ENCODE measurements at regions not wholly inside any gene's neighbourhood (a gene's known extent, or its start where the extent isn't known, plus 50 kb on each side); places are given as distances from the start of the nearest gene placed in this dataset.
A peak's percentile ranks its signal among the peaks of the same experiment; 100 is the strongest.

GRCh38 chrY:21266751-21267150 lies 244.4 kb upstream of the RBMY1B start:
- Mint-ChIP-seq H3K27me3 (no peaks in the 10 kb centered on the region), H3K9me3 (no peaks in the 10 kb centered on the region), H3K36me3 (no peaks in the 10 kb centered on the region), H3K27ac (peak overlapping the region in 1 of 3 donors; percentile 2), H3K4me1 (peaks cover 0 to 8% (median 2%) of the 10 kb centered on the region in 4 donors), H3K4me3 (no peak overlapping the region)
- Histone ChIP-seq H3K4me1 (ENCODE audit: control insufficient read depth, insufficient read depth, low read length, poor library complexity, severe bottlenecking) (no peaks in the 10 kb centered on the region), H3K4me3 (ENCODE audit: low read depth, low read length) (no peak overlapping the region), H3K27ac (ENCODE audit: insufficient read depth, low read length, poor library complexity, severe bottlenecking) (no peak overlapping the region), H3K9me3 (ENCODE audit: control insufficient read depth in 2 of 2, low read length in 2 of 2) (no peaks in the 10 kb centered on the region), H3K27me3 (ENCODE audit: control insufficient read depth, insufficient read depth, low read length) (no peaks in the 10 kb centered on the region), H3K36me3 (ENCODE audit: control insufficient read depth, insufficient read depth, low read length) (no peaks in the 10 kb centered on the region)
- ATAC-seq (ENCODE audit: low read depth in 2 of 2): no peak
- no peak for DNase-seq

GRCh38 chrY:21267164-21267563 lies 244.0 kb upstream of the RBMY1B start:
- H3K4me3 Mint-ChIP-seq: no peak overlapping the region
- no peaks in the 10 kb centered on the region for H3K9me3 ChIP-seq (ENCODE audit: control insufficient read depth in 2 of 2, low read length in 2 of 2)
- ATAC-seq (ENCODE audit: low read depth in 2 of 2): no peak

GRCh38 chrY:21287769-21288168 lies 223.4 kb upstream of the RBMY1B start:
- Mint-ChIP-seq H3K4me3 (no peak overlapping the region), H3K4me1 (no peaks in the 10 kb centered on the region), H3K27ac (no peak overlapping the region), H3K27me3 (no peaks in the 10 kb centered on the region), H3K36me3 (no peaks in the 10 kb centered on the region), H3K9me3 (no peaks in the 10 kb centered on the region)
- Histone ChIP-seq H3K27ac (ENCODE audit: insufficient read depth, low read length, poor library complexity, severe bottlenecking) (no peak overlapping the region), H3K4me3 (ENCODE audit: low read depth, low read length) (no peak overlapping the region), H3K4me1 (ENCODE audit: control insufficient read depth, insufficient read depth, low read length, poor library complexity, severe bottlenecking) (no peaks in the 10 kb centered on the region), H3K9me3 (ENCODE audit: control insufficient read depth in 2 of 2, low read length in 2 of 2) (no peaks in the 10 kb centered on the region), H3K27me3 (ENCODE audit: control insufficient read depth, insufficient read depth, low read length) (no peaks in the 10 kb centered on the region), H3K36me3 (ENCODE audit: control insufficient read depth, insufficient read depth, low read length) (no peaks in the 10 kb centered on the region)
- DNase-seq (no peak), ATAC-seq (ENCODE audit: low read depth in 2 of 2) (no peak)

More at GRCh38 chrY:21267164-21267563, 244.0 kb upstream of the RBMY1B start:
- Mint-ChIP-seq H3K36me3 (no peaks in the 10 kb centered on the region), H3K27me3 (no peaks in the 10 kb centered on the region), H3K9me3 (no peaks in the 10 kb centered on the region), H3K27ac (peak overlapping the region in 1 of 3 donors; percentile 2), H3K4me1 (peaks cover 0 to 6% (median under 1%) of the 10 kb centered on the region in 4 donors)
- Histone ChIP-seq H3K36me3 (ENCODE audit: control insufficient read depth, insufficient read depth, low read length) (no peaks in the 10 kb centered on the region), H3K27ac (ENCODE audit: insufficient read depth, low read length, poor library complexity, severe bottlenecking) (no peak overlapping the region), H3K4me1 (ENCODE audit: control insufficient read depth, insufficient read depth, low read length, poor library complexity, severe bottlenecking) (no peaks in the 10 kb centered on the region), H3K4me3 (ENCODE audit: low read depth, low read length) (no peak overlapping the region), H3K27me3 (ENCODE audit: control insufficient read depth, insufficient read depth, low read length) (no peaks in the 10 kb centered on the region)
- no peak for DNase-seq

- Histone ChIP-seq H3K4me1 (ENCODE audit: control insufficient read depth, insufficient read depth, low read length, poor library complexity, severe bottlenecking) (no peaks in the 10 kb centered on the region), H3K27me3 (ENCODE audit: control insufficient read depth, insufficient read depth, low read length) (no peaks in the 10 kb centered on the region), H3K9me3 (ENCODE audit: control insufficient read depth in 2 of 2, low read length in 2 of 2) (no peaks in the 10 kb centered on the region), H3K36me3 (ENCODE audit: control insufficient read depth, insufficient read depth, low read length) (no peaks in the 10 kb centered on the region), H3K27ac (ENCODE audit: insufficient read depth, low read length, poor library complexity, severe bottlenecking) (no peak overlapping the region), H3K4me3 (ENCODE audit: low read depth, low read length) (no peak overlapping the region)
- no peaks in the 10 kb centered on the region for H3K9me3 Mint-ChIP-seq
- no peak for ATAC-seq (ENCODE audit: low read depth in 2 of 2)
- H3K4me1 Mint-ChIP-seq: no peaks in the 10 kb centered on the region
- peak overlapping the region in 1 of 3 donors; percentile 49 for H3K27ac Mint-ChIP-seq
- no peaks in the 10 kb centered on the region for H3K36me3 Mint-ChIP-seq
- DNase-seq: no peak
- no peaks in the 10 kb centered on the region for H3K27me3 Mint-ChIP-seq
- H3K4me3 Mint-ChIP-seq: no peak overlapping the region
These were observed 222.2 kb upstream of the RBMY1B start for GRCh38 chrY:21288908-21289307.

GRCh38 chrY:21295206-21295605 lies 215.9 kb upstream of the RBMY1B start:
- no peaks in the 10 kb centered on the region for H3K36me3 Mint-ChIP-seq
- peaks cover 0 to 2% (median 0%) of the 10 kb centered on the region in 7 donors for H3K9me3 Mint-ChIP-seq
- ATAC-seq (ENCODE audit: low read depth in 2 of 2) (no peak), DNase-seq (no peak)
- no peak overlapping the region for H3K4me3 Mint-ChIP-seq
- H3K4me1 Mint-ChIP-seq: no peaks in the 10 kb centered on the region
- no peaks in the 10 kb centered on the region for H3K27me3 Mint-ChIP-seq
- Histone ChIP-seq H3K4me1 (ENCODE audit: control insufficient read depth, insufficient read depth, low read length, poor library complexity, severe bottlenecking) (no peaks in the 10 kb centered on the region), H3K4me3 (ENCODE audit: low read depth, low read length) (no peak overlapping the region), H3K27me3 (ENCODE audit: control insufficient read depth, insufficient read depth, low read length) (no peaks in the 10 kb centered on the region), H3K36me3 (ENCODE audit: control insufficient read depth, insufficient read depth, low read length) (no peaks in the 10 kb centered on the region), H3K9me3 (ENCODE audit: control insufficient read depth in 2 of 2, low read length in 2 of 2) (no peaks in the 10 kb centered on the region), H3K27ac (ENCODE audit: insufficient read depth, low read length, poor library complexity, severe bottlenecking) (no peak overlapping the region)
- no peak overlapping the region for H3K27ac Mint-ChIP-seq

GRCh38 chrY:21302278-21302677 lies 208.9 kb upstream of the RBMY1B start:
- H3K36me3 Mint-ChIP-seq: no peaks in the 10 kb centered on the region
- DNase-seq: no peak
- no peak overlapping the region for H3K4me3 Mint-ChIP-seq
- H3K27me3 Mint-ChIP-seq: no peaks in the 10 kb centered on the region
- Histone ChIP-seq H3K9me3 (ENCODE audit: control insufficient read depth in 2 of 2, low read length in 2 of 2) (no peaks in the 10 kb centered on the region), H3K27ac (ENCODE audit: insufficient read depth, low read length, poor library complexity, severe bottlenecking) (no peak overlapping the region), H3K27me3 (ENCODE audit: control insufficient read depth, insufficient read depth, low read length) (no peaks in the 10 kb centered on the region), H3K4me3 (ENCODE audit: low read depth, low read length) (no peak overlapping the region), H3K36me3 (ENCODE audit: control insufficient read depth, insufficient read depth, low read length) (no peaks in the 10 kb centered on the region), H3K4me1 (ENCODE audit: control insufficient read depth, insufficient read depth, low read length, poor library complexity, severe bottlenecking) (no peaks in the 10 kb centered on the region)
- H3K27ac Mint-ChIP-seq: no peak overlapping the region
- ATAC-seq (ENCODE audit: low read depth in 2 of 2): no peak
- no peaks in the 10 kb centered on the region for H3K4me1 Mint-ChIP-seq
- no peaks in the 10 kb centered on the region for H3K9me3 Mint-ChIP-seq

- Mint-ChIP-seq H3K27ac (no peak overlapping the region), H3K4me3 (no peak overlapping the region)
These were observed 195.8 kb upstream of the RBMY1B start for GRCh38 chrY:21315366-21315765.

More at GRCh38 chrY:21315366-21315765, 195.8 kb upstream of the RBMY1B start:
- DNase-seq: no peak
- Histone ChIP-seq H3K4me1 (ENCODE audit: control insufficient read depth, insufficient read depth, low read length, poor library complexity, severe bottlenecking) (no peaks in the 10 kb centered on the region), H3K4me3 (ENCODE audit: low read depth, low read length) (no peak overlapping the region), H3K27ac (ENCODE audit: insufficient read depth, low read length, poor library complexity, severe bottlenecking) (no peak overlapping the region), H3K27me3 (ENCODE audit: control insufficient read depth, insufficient read depth, low read length) (no peaks in the 10 kb centered on the region), H3K36me3 (ENCODE audit: control insufficient read depth, insufficient read depth, low read length) (no peaks in the 10 kb centered on the region), H3K9me3 (ENCODE audit: control insufficient read depth in 2 of 2, low read length in 2 of 2) (no peaks in the 10 kb centered on the region)
- no peaks in the 10 kb centered on the region for H3K9me3 Mint-ChIP-seq
- no peaks in the 10 kb centered on the region for H3K36me3 Mint-ChIP-seq
- no peak for ATAC-seq (ENCODE audit: low read depth in 2 of 2)
- H3K4me1 Mint-ChIP-seq: no peaks in the 10 kb centered on the region
- no peaks in the 10 kb centered on the region for H3K27me3 Mint-ChIP-seq

All from CD4-positive, CD25-positive, alpha-beta regulatory T cell (primary cell).